CD4-positive, alpha-beta T cell treated with Interleukin-4 for 4 hours (primary cell): ENCODE measurements at regions not wholly inside any gene's neighbourhood (a gene's known extent, or its start where the extent isn't known, plus 50 kb on each side); places are given as distances from the start of the nearest gene placed in this dataset.

Experiments
- DNase-seq: peaks from one replicate; pipeline ENCODE4 v3.0.0-alpha.2; 2020

GRCh38 chr18:71873695-71874094 is 670.4 kb downstream of the CBLN2 start:
- DNase-seq, result no peak

- no peak for DNase-seq
Measured at GRCh38 chr18:71865888-71866287, 678.3 kb downstream of the CBLN2 start.

- DNase-seq, result no peak
Measured at GRCh38 chr18:71850602-71851001, 693.5 kb downstream of the CBLN2 start.

GRCh38 chr18:71849407-71849806 is 694.7 kb downstream of the CBLN2 start:
- no peak for DNase-seq

DNA sequence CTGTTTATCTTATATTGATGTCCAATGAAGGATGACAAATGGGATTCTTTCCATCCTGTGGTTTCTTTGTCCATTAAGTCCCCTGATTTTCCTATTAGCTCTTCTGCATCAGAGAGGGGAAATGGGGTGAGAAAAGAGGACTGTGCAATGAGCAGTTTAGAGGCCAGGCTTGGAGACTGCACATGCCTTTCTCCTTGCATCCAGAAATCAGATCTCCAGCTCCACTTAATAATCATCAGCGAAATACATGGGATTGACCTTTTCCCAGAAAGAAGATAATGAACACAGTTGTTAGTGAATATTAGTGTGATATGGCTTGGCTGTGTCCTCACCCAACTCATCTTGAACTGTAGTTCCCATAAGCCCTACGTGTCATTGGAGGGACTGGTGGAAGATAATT is 697.4 kb downstream of the CBLN2 start:
- no peak for DNase-seq

- DNase-seq, result no peak
Measured at GRCh38 chr18:71844814-71845213, 699.3 kb downstream of the CBLN2 start.

- no peak for DNase-seq
Measured at GRCh38 chr18:71842666-71843065, 701.5 kb downstream of the CBLN2 start.

DNA sequence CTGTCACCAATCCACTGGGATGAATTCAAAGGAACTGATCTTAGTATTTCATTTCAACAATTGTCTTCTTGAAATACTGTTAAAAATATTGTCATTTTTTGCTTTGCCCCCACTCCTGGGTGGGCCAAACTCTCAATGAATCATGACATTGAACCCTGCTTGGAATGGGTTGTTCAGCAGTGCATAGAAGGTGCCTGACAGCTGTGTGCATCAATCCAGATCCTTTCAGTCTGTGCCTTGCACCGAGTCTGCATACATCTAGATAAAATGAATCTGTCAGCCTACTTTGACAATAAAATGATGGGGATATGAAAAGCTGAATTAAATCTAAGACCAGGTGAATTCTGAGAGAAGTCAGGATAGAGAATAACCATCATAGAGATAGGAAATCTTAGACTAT is 706.6 kb downstream of the CBLN2 start:
- no peak for DNase-seq

DNA sequence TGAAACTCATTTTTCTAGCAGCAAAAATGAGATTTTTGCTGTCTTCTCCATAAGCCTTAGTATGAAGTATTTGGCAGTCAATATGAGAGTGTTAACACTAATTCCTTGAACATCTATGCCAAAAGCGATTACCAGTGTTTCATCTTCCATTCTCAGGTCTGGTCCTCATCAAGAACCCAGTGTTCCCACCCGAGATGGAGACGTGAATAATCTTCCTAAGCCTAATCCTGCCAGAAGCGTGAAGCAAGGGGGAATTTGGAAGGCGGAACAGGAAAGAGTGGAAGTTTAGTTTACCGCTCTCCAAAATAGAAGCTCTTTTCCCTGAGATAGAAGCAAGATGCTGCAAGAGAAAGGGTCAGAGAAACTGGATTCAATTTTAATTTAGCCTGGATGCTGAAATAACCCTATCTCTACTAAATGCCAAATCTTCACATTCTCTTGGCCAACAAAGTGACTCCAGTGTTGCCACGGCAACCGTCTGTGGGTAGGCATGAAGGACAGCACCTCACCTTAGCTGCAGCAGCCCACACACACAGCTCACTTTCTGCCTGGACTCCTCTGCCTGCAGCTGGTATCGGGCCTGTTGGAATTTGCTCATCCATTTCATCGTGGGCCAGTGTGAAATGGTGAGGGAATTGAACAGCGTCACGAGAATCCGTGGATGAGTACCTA is 711.1 kb downstream of the CBLN2 start:
- no peak for DNase-seq

DNA sequence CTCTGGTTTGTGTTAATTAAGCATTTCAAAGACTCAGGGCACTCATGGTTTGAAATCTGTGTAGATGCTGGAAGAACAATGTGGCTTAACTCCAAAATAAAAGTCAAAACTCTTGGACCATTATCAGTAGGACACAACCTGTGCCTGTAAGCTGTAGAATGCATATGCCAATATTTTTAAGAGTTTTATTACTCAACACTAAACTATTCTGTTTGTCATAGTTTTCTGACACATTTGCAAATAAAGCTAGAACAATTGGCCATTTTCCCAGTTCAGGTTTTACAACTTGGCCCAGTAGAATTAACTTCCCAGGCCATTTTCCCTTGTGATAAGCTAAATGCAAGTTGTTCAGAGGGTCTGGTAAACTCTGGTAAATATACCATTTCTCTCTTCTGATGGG is 713.1 kb downstream of the CBLN2 start:
- no peak for DNase-seq

DNA sequence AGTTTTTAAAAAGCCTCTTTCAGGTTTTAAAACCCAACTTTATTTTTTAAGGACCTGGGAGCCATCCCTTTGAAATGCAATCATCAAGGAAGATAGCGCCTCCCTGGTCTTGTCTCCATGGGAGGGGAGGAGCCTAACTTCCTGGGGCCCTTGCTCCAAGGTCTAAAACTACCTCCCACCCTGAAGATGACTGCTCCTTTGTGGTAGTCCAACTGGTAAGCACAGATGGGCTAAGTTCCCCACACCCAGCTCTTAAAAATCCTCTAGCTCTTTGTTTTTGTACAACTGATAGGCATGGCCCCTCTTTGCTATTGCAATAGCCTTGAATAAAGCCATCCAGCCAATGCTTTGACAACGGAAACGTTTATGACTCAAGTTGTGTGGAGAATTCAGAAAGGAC is 716.8 kb downstream of the CBLN2 start:
- no peak for DNase-seq

DNA sequence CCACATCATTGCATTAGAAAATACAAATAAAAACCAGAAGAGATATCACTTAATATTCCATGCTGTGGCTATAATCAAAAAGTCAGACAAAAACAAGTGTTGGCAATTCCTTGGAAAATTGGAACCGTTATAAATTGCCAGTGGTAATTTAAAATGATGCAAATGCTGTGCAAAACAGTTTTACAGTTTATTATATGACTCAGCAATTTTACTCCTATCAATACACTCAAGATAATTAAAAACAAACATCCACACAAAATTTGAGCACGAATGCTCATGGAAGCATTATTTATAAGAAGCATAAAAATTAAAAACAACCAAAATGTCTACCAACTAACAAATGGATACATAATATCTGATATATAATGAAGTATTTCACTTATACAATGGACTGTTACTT is 728.8 kb downstream of the CBLN2 start:
- no peak for DNase-seq

DNA sequence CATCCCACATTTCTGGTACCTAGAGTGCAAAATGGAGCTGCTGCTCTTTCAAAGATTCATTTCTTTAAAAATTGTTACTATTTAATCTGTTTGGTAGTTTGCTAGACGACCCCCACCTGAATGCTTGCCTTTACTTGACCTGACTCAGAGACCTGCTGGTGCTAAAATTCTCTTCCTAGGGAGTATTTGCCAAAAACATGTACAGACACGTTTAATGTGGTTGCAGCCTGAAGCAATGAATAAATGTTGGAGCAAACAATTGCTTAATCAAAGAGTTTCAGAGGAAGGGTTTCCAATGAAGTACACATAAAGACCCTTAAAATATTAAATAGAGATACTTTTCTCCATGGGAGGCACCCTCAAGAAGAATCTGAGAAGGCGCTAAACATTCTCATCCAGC is 734.4 kb downstream of the CBLN2 start:
- DNase-seq, result no peak

- no peak for DNase-seq
Measured at GRCh38 chr18:71808616-71809015, 735.5 kb downstream of the CBLN2 start.

GRCh38 chr18:71807586-71807985 is 736.6 kb downstream of the CBLN2 start:
- DNase-seq, result no peak

DNA sequence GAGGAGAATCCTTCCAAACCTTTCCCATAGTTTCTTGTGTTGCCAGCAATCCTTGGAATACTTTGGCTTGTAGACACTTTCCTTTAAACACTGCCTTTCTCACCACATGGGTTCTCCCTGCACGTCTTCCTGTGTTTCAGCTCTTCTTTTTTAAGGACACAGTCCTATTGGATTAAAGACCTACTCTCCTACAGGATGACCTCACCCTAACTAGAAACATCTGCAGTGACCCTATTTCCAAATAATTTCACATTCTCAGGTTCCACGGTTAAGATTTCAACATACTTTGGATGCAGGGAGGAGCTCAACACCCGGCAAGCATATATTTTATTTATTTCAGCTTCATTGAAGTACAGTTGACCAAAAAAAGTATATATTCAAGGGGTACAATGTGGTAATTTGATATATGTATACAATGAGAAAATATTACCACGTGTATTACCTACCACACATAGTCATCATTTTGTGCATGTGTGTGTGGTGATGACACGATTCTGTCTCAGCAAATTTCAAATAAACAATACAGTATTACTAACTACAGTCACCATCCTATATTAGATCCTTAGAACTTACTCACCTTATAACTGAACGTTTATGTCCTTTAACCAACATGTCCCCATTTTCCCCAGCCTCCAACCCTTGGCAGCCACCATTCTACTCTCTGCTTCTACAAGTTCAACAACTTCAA is 745.0 kb downstream of the CBLN2 start:
- DNase-seq, result no peak

- no peak for DNase-seq
Measured at GRCh38 chr18:71797554-71797953, 746.6 kb downstream of the CBLN2 start.

- no peak for DNase-seq
Measured at GRCh38 chr18:71784777-71785176, 759.4 kb downstream of the CBLN2 start.

- no peak for DNase-seq
Measured at GRCh38 chr18:71760541-71760940, 783.6 kb downstream of the CBLN2 start.

DNA sequence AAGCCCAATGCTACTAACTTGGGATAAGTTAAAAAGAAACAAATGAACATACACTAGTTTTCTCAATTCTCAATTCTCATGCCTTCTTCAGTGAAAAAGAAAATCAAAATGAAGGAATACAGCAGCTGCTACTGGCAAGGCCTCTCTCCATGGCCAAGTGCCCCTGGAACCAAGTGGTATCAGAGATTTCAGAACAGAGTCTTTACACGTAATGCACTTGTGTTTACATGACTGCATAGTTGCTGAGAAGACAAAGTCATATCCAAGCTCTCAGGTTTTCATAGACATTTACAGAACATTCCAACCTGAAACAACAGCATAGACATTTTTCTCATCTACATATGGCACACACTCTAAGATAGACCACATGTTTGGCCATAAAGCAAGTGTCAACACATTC is 789.9 kb downstream of the CBLN2 start:
- DNase-seq, result no peak

- DNase-seq, result no peak
Measured at GRCh38 chr18:71743634-71744033, 800.5 kb downstream of the CBLN2 start.

DNA sequence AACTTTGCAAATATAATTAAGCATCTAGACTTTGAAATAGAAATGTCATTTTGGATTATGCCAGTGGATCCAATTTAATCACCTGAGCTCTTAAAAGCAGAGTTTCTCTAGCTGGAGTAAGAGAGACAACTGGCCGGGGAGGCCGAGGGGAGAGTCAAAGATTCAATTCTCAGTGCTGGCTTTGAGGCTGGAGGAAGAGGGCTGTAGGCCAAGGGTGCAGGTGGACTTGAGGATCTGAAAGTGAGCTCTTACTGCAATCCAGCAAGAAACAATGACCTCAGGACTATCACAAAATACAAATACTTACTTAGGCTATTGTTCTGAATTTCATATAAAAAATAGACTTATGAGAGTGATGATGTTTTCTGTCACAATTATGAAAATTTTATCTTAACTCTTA is 814.5 kb downstream of the CBLN2 start:
- no peak for DNase-seq

- DNase-seq, result no peak
Measured at GRCh38 chr18:71727909-71728308, 816.2 kb downstream of the CBLN2 start.

DNA sequence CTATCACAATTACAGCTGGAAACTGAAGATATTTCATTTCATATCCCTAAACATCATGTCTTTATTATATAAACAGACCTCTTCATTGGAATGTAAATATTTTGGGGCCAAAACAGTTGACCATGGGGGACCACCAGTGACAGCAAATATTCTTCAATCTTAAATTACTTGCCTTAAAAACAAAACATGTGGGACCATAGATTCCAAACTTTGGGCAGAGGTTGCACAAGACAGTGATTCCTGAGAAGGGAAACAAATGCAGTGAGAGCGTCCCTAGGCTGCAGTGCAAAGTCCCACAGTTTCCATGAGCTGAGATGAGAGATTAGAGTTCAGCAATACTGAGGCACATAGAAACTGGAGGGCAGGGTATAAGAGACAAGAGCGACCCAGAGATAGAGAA is 818.9 kb downstream of the CBLN2 start:
- DNase-seq, result no peak

DNA sequence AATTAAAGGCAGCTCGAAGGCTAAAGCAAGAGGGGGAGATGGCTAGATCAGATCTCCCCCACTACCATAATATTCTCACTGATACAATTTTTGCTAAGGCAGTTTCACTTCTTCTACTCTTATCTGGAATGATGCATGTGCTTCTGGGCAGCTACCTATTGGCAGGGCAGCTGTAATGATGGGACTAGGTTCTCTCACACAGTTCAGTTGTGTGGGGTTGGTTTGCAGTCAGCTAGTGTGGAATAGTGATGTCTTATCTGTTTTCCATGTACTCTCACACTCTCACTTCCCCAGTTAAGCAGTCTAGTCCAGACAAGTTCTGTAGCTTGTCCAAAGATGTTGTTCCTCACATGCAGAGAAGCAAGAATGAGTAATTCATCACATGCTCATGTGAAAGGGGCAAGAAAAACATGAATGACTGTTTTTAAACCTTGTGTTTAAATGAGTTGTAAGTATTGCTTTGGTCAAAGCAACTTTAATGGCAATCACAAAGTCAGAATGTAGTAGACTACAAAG is 836.1 kb downstream of the CBLN2 start:
- no peak for DNase-seq
